ENCODE measurements at regions not wholly inside any gene's neighbourhood (a gene's known extent, or its start where the extent isn't known, plus 50 kb on each side); places are given as distances from the start of the nearest gene placed in this dataset.

DNA sequence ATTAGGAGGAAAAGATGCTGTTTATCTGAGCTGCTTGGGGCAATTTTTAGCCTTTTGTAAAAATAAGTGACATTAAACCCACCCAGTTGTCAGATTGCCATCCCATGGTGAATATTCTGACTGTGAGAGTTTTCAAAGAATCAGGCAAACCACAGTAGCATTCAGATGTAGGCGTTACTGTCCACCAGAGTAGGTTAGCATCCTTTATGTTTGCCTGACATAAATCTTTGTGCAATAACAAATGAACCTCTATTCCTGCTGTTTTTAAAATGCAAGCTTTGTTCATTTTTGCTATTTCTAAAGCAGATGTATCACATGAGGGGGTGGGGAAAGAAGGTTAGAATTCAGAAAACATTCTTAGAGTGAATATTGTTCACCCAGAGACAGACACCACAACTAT lies 427.8 kb downstream of the CDH9 start:
- Histone ChIP-seq H3K4me1 (no peaks in the 10 kb centered on the region), H3K9me3 (no peaks in the 10 kb centered on the region), H3K4me3 (no peak overlapping the region), H3K27ac (no peak overlapping the region), H3K27me3 (no peaks in the 10 kb centered on the region), H3K36me3 (no peaks in the 10 kb centered on the region)
- ATAC-seq = no peak
- no peak for TF ChIP-seq POLR2A (IDR thresholded peaks at IDR 0.05)
- TF ChIP-seq EP300 (IDR thresholded peaks at IDR 0.05) = no peak
- TF ChIP-seq CTCF (IDR thresholded peaks at IDR 0.05) = no peak
- TF ChIP-seq POLR2AphosphoS5 (IDR thresholded peaks at IDR 0.05) = no peak
- 44 to 64% methylated on average over 1 of the region's 1 CpG for WGBS, 2 donors (ENCODE audit: low coverage in 1 of 2)

DNA sequence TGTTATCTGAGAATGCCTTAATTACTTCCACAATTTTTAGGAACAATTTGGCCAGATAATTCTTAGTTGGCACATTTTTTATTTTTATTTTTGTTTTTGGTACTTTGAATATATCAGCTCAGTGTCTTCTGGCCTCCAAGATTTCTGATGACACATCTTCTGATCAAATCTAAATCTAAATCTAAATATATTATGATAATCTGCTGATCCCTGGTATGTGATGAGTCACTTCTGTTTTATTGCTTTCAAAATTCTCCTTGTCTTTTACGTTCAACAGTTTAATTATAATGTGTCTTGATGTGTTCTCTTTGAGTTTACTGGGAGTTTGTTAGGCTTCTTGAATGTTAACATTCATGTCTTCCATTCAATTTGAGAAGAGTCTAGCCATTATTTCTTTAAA lies 436.8 kb downstream of the CDH9 start:
- Histone ChIP-seq H3K36me3 (no peaks in the 10 kb centered on the region), H3K4me3 (no peak overlapping the region), H3K4me1 (no peaks in the 10 kb centered on the region), H3K9me3 (no peaks in the 10 kb centered on the region), H3K27me3 (no peaks in the 10 kb centered on the region), H3K27ac (no peak overlapping the region)
- no peak for ATAC-seq
- no peak for TF ChIP-seq EP300 (IDR thresholded peaks at IDR 0.05)
- no peak for TF ChIP-seq CTCF (IDR thresholded peaks at IDR 0.05)
- no peak for TF ChIP-seq POLR2A (IDR thresholded peaks at IDR 0.05)
- TF ChIP-seq POLR2AphosphoS5 (IDR thresholded peaks at IDR 0.05) = no peak
- 57 to 79% methylated on average over 1 of the region's 1 CpG for WGBS, 2 donors (ENCODE audit: low coverage in 1 of 2)

DNA sequence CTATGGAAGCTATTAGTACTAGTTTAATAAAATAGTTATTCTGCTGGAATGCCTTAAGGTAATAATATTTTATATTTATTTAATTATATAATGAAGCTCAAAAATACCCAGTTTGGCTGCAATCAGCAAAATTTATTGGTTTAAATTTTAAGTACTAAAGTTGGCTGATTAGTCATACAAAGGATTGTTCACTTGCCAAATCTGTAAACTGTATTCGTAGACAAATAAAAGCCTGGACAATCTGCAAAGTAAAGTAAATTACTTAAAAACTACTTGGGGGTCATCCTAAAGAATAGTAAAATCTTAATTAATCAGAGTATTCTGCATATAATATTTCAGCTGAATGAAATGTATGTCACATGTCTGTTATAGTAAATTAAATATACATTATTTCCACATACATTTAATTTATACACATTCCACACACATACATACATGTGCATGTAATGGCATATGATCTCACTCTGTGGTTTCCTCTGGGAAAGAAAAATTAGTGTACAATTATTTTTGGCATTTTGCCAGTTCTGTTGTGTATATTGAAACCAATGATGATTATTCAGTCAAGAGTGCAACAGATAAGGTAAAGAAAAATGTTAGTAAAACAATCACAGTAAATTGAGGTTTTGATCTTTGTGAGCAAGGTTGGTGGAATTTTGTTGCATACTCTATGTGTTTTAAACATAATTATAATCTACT lies 455.9 kb downstream of the CDH9 start:
- no peaks in the 10 kb centered on the region for H3K36me3 ChIP-seq
- H3K4me3 ChIP-seq = no peak overlapping the region
- no peak overlapping the region for H3K27ac ChIP-seq
- WGBS, 2 donors (ENCODE audit: low coverage in 1 of 2) = 52 to 84% methylated on average over 1 of the region's 1 CpG
- H3K4me1 ChIP-seq = no peaks in the 10 kb centered on the region
- no peak for TF ChIP-seq CTCF (IDR thresholded peaks at IDR 0.05)
- TF ChIP-seq POLR2AphosphoS5 (IDR thresholded peaks at IDR 0.05) = no peak
- TF ChIP-seq EP300 (IDR thresholded peaks at IDR 0.05) = no peak
- TF ChIP-seq POLR2A (IDR thresholded peaks at IDR 0.05) = no peak
- H3K27me3 ChIP-seq = no peaks in the 10 kb centered on the region
- ATAC-seq = no peak
- no peaks in the 10 kb centered on the region for H3K9me3 ChIP-seq

GRCh38 chr5:26579712-26580111 lies 458.7 kb downstream of the CDH9 start:
- TF ChIP-seq EP300 (IDR thresholded peaks at IDR 0.05) = no peak
- TF ChIP-seq CTCF (IDR thresholded peaks at IDR 0.05) = no peak
- TF ChIP-seq POLR2AphosphoS5 (IDR thresholded peaks at IDR 0.05) = no peak
- no peak for TF ChIP-seq POLR2A (IDR thresholded peaks at IDR 0.05)
- no peak overlapping the region for H3K4me3 ChIP-seq
- no peak overlapping the region for H3K27ac ChIP-seq
- no peaks in the 10 kb centered on the region for H3K27me3 ChIP-seq
- no peaks in the 10 kb centered on the region for H3K9me3 ChIP-seq
- no peaks in the 10 kb centered on the region for H3K4me1 ChIP-seq
- no peak for ATAC-seq
- no peaks in the 10 kb centered on the region for H3K36me3 ChIP-seq
- WGBS, 2 donors (ENCODE audit: low coverage in 1 of 2) = 83% methylated on average over 2 of the region's 2 CpGs

- no peak for ATAC-seq
- TF ChIP-seq POLR2A (IDR thresholded peaks at IDR 0.05) (no peak), POLR2AphosphoS5 (IDR thresholded peaks at IDR 0.05) (no peak), EP300 (IDR thresholded peaks at IDR 0.05) (no peak), CTCF (IDR thresholded peaks at IDR 0.05) (no peak)
- Histone ChIP-seq H3K4me3 (no peak overlapping the region), H3K27me3 (no peaks in the 10 kb centered on the region), H3K4me1 (no peaks in the 10 kb centered on the region), H3K27ac (no peak overlapping the region), H3K36me3 (no peaks in the 10 kb centered on the region), H3K9me3 (no peaks in the 10 kb centered on the region)
- 30 to 54% methylated on average over 2 of the region's 2 CpGs for WGBS, 2 donors (ENCODE audit: low coverage in 1 of 2)
Measured at GRCh38 chr5:26578002-26578401, 460.4 kb downstream of the CDH9 start.

Data from gastroesophageal sphincter (tissue), 4 donors.